ENCODE measurements at regions not wholly inside any gene's neighbourhood (a gene's known extent, or its start where the extent isn't known, plus 50 kb on each side); places are given as distances from the start of the nearest gene placed in this dataset.

DNA sequence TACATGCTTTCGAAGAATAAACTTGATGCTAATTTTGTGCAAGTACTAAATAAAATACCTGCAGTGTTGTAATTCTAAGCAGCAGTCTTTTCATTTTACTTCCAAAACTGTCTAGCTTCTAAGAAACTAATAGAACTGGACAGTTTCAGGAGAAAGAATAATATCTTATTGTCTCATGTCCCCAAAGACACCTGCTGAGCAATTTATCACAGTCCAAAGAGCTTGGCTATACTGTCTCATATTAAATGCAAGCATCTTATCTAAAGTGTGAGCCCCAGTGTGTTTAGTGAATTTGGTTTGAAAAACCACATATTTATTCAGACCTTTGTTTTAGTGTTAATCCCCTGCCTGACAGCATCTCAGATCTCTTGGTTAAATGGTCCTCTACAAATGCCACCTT lies 374.3 kb downstream of the TMX3 start:
- Histone ChIP-seq H3K4me3 (no peak overlapping the region), H3K27me3 (no peaks in the 10 kb centered on the region), H3K9me3 (no peaks in the 10 kb centered on the region), H3K4me1 (ENCODE audit: insufficient read depth) (no peaks in the 10 kb centered on the region), H3K36me3 (no peaks in the 10 kb centered on the region), H3K27ac (no peak overlapping the region)
- no peak for TF ChIP-seq POLR2A (IDR thresholded peaks at IDR 0.05)
- TF ChIP-seq EP300 (IDR thresholded peaks at IDR 0.05): no peak
- TF ChIP-seq, protein P1, sequence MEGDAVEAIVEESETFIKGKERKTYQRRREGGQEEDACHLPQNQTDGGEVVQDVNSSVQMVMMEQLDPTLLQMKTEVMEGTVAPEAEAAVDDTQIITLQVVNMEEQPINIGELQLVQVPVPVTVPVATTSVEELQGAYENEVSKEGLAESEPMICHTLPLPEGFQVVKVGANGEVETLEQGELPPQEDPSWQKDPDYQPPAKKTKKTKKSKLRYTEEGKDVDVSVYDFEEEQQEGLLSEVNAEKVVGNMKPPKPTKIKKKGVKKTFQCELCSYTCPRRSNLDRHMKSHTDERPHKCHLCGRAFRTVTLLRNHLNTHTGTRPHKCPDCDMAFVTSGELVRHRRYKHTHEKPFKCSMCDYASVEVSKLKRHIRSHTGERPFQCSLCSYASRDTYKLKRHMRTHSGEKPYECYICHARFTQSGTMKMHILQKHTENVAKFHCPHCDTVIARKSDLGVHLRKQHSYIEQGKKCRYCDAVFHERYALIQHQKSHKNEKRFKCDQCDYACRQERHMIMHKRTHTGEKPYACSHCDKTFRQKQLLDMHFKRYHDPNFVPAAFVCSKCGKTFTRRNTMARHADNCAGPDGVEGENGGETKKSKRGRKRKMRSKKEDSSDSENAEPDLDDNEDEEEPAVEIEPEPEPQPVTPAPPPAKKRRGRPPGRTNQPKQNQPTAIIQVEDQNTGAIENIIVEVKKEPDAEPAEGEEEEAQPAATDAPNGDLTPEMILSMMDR (IDR thresholded peaks at IDR 0.05): no peak
- WGBS, 3 donors: 87 to 92% (median 92%) methylated on average over 1 of the region's 1 CpG
- intact Hi-C loops (cut with DNase I): no loop called here
- no peak for DNase-seq

DNA sequence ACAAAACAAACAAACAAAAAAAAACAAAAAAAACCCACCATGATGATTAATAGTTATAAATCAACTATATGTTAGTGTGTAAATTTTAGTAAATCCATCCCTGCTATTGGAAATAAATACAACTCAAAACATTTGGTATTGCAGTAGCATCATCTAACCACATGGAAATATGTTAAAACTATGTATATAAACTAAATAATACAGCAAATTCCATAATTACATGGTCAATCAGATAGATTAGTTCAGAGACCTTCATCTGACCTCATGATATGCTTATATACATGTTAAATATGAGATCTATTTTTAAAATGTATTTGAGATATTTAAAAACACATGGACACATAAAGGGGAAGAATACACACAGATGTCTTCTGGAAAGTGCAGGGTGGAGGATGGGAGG lies 384.2 kb downstream of the TMX3 start:
- Histone ChIP-seq H3K27ac (no peak overlapping the region), H3K4me1 (ENCODE audit: insufficient read depth) (no peaks in the 10 kb centered on the region), H3K27me3 (no peaks in the 10 kb centered on the region), H3K4me3 (no peak overlapping the region), H3K9me3 (no peaks in the 10 kb centered on the region), H3K36me3 (no peaks in the 10 kb centered on the region)
- intact Hi-C loops (cut with DNase I): no loop called here
- DNase-seq: no peak
- TF ChIP-seq EP300 (IDR thresholded peaks at IDR 0.05) (no peak), POLR2A (IDR thresholded peaks at IDR 0.05) (no peak)
- TF ChIP-seq, protein P1 (IDR thresholded peaks at IDR 0.05): no peak

DNA sequence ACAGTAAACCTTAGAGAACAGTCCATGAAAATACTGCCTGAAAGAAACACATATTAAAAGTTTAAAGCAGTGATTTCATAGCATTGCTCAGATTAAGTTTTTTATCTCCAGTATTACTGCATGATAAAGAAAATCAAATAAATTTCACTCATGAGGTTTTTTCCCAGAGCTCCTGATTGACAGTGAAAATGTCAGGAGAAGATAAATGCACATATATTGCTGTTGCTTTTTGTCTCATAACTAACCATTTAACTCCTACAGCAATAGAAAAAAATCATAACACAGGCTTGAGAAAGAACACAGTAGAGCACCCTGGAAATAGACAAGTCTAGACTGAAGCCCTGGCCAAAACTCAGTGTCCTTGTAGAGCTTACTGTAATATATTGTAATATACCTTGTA lies 391.0 kb downstream of the TMX3 start:
- H3K36me3 ChIP-seq: no peaks in the 10 kb centered on the region
- no peak for DNase-seq
- intact Hi-C loops (cut with DNase I): no loop called here
- TF ChIP-seq, protein P1 (IDR thresholded peaks at IDR 0.05): no peak
- TF ChIP-seq POLR2A (IDR thresholded peaks at IDR 0.05) (no peak), EP300 (IDR thresholded peaks at IDR 0.05) (no peak)
- no peak overlapping the region for H3K4me3 ChIP-seq
- no peaks in the 10 kb centered on the region for H3K4me1 ChIP-seq (ENCODE audit: insufficient read depth)
- no peaks in the 10 kb centered on the region for H3K9me3 ChIP-seq
- H3K27ac ChIP-seq: no peak overlapping the region
- H3K27me3 ChIP-seq: no peaks in the 10 kb centered on the region

DNA sequence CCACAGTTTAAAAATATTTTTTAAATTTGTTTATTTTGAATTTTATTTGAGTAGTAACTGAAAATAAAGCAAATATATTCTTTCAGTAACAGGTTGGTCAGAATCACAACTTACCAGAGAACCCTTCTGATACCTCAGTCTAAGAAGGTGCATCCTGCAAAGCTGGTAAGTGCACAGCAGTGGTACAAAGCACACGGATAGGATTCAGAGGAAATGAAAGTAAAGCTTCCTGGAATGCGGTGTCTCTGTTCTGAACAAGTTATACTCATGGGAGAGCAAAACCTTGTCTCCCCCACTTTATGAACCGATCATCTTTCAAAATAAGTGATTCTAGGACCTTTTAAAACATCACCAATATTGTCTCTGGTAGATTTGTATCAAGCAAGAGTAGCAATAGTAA lies 398.3 kb downstream of the TMX3 start:
- H3K9me3 ChIP-seq: no peaks in the 10 kb centered on the region
- WGBS, 3 donors: 15 to 28% (median 18%) methylated on average over 3 of the region's 3 CpGs
- H3K27me3 ChIP-seq: no peaks in the 10 kb centered on the region
- H3K4me1 ChIP-seq (ENCODE audit: insufficient read depth): no peaks in the 10 kb centered on the region
- DNase-seq: no peak
- no peak overlapping the region for H3K4me3 ChIP-seq
- H3K27ac ChIP-seq: no peak overlapping the region
- intact Hi-C loops (cut with DNase I): no loop called here
- H3K36me3 ChIP-seq: no peaks in the 10 kb centered on the region
- TF ChIP-seq EP300 (IDR thresholded peaks at IDR 0.05) (no peak), POLR2A (IDR thresholded peaks at IDR 0.05) (no peak)
- TF ChIP-seq, protein P1 (IDR thresholded peaks at IDR 0.05): no peak

DNA sequence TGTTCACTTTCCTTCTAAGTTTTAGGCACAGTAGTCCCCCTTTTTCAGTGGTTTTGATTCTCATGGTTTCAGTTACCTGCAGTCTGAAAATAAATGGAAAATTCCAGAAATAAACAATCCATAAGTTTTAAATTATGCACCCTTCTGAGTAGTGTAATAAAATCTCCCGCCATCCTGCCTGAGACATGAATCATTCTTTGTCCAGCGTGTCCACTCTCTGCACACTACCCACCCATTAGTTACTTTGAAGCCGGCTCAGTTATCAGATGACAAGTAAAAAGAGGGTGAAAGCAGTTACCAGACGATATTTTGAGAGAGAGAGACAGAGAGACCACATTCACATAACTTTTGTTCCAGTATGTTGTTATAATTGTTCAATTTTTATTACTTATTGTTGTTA lies 400.5 kb downstream of the TMX3 start:
- Histone ChIP-seq H3K27me3 (no peaks in the 10 kb centered on the region), H3K4me3 (no peak overlapping the region), H3K4me1 (ENCODE audit: insufficient read depth) (no peaks in the 10 kb centered on the region), H3K36me3 (no peaks in the 10 kb centered on the region), H3K9me3 (no peaks in the 10 kb centered on the region), H3K27ac (no peak overlapping the region)
- DNase-seq: no peak
- intact Hi-C loops (cut with DNase I): no loop called here
- TF ChIP-seq, protein P1 (IDR thresholded peaks at IDR 0.05): no peak
- TF ChIP-seq EP300 (IDR thresholded peaks at IDR 0.05) (no peak), POLR2A (IDR thresholded peaks at IDR 0.05) (no peak)
- 72 to 83% (median 78%) methylated on average over 4 of the region's 4 CpGs for WGBS, 3 donors

Data from ovary (tissue), 7 donors.